Activated naive CD8-positive, alpha-beta T cell treated with anti-CD3 and anti-CD28 coated beads, Interleukin-2, amount 10 ng/mL, durations not matched to agents 7 days and 5 days (primary cell): ENCODE measurements at regions not wholly inside any gene's neighbourhood (a gene's known extent, or its start where the extent isn't known, plus 50 kb on each side); places are given as distances from the start of the nearest gene placed in this dataset.
"Not testable (repeated sequence)": the region's sequence is repeated elsewhere in the genome, so short reads cannot be mapped to it uniquely, and the experiment has no call there.

Experiments
- ATAC-seq: fragments of 150-1000 bp; cut with Tn5 transposase; one replicate; pipeline ENCODE4 v1.10.0; 2021; ENCODE audit warnings: low read depth, moderate library complexity
- POLR2A ChIA-PET: fragments of 350-600 bp; sonication (Branson Sonifier 250); formaldehyde crosslinking; loops from one replicate; lab custom pipeline; 2021; ENCODE audit warnings: antibody characterized with exemption; lab: Charles Lee
- DNase-seq: peaks from one replicate; pipeline ENCODE4 v3.0.0; 2021
- H3K27ac Mint-ChIP-seq: one replicate; pipeline ENCODE4 v1.8.0; 2022; ENCODE audit warnings: mild to moderate bottlenecking, mixed read lengths
- H3K27me3 Mint-ChIP-seq: one replicate; pipeline ENCODE4 v1.8.0; 2022; ENCODE audit warnings: mild to moderate bottlenecking, moderate library complexity, mixed read lengths
- H3K36me3 Mint-ChIP-seq: one replicate; pipeline ENCODE4 v1.8.0; 2021; ENCODE audit warnings: mild to moderate bottlenecking, mixed read lengths
- H3K4me1 Mint-ChIP-seq: one replicate; pipeline ENCODE4 v1.8.0; 2021; ENCODE audit warnings: mixed read lengths
- H3K4me3 Mint-ChIP-seq: one replicate; pipeline ENCODE4 v1.8.0; 2022; ENCODE audit warnings: mild to moderate bottlenecking, moderate library complexity, mixed read lengths
- H3K9me3 Mint-ChIP-seq: one replicate; pipeline ENCODE4 v1.8.0; 2021; ENCODE audit warnings: mixed read lengths

DNA sequence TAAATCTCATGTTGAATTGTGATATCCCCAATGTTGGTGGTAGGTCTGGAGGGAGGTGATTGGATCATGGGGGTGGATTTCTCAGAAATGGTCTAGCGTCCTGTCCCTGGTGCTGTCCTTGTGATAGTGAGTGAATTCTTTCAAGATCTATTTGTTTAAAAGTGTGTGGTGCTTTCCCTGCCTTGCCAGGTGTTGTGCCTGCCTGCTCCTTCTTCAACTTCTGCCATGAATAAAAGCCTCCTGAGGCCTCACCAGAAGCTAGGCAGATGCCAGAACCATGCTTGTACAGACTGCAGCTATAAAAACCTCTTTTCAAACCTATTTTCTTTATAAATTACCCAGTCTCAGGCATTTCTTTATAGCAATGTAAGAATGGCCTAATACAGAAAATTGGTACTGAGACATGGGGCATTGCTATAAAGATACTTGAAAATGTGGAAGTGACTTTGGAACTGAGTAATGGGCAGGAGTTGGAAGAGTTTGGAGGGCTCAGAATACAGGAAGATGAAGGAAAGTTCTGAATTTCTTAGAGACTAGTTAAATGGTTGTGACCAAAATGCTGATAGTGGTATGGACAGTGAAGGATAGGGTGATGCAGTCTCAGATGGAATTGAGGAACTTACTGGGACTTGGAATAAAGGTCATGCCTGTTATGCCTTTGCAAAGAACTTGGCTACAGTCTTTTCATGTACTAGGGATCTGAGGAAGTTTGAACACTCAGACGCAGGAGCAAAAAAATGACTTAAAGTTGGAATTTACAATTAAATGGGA lies 1514.6 kb upstream of the TPTE start:
- ATAC-seq, H3K36me3 Mint-ChIP-seq, H3K4me1 Mint-ChIP-seq, H3K4me3 Mint-ChIP-seq, H3K27me3 Mint-ChIP-seq, H3K27ac Mint-ChIP-seq, POLR2A ChIA-PET, DNase-seq: not testable (repeated sequence)
- peaks cover 23% of the 10 kb centered on the region for H3K9me3 Mint-ChIP-seq

DNA sequence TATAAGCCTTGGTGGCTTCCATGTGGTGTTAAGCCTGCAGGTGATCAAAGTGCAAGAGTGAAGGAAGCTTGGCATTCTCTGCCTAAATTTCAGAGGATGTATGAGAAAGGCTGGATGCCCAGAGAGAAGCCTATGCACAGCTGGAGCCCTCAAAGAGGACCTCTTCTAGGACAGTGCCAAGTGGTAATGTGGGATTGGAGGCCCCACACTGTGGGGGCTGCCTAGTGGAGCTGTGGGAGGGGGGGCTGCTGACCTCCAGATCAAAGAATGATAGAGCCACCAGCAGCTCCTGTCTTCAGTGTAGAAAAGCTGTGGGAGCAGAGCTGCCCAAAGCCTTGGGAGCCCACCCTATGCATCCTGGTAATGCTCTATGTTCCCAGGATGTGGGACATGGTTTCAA lies 1512.7 kb upstream of the TPTE start:
- Mint-ChIP-seq H3K36me3 (no peaks in the 10 kb centered on the region), H3K4me3 (no peak overlapping the region), H3K27me3 (no peaks in the 10 kb centered on the region), H3K4me1 (no peaks in the 10 kb centered on the region), H3K9me3 (peaks cover 16% of the 10 kb centered on the region), H3K27ac (no peak overlapping the region)
- POLR2A ChIA-PET: no interaction called here
- ATAC-seq (no peak), DNase-seq (no peak)

DNA sequence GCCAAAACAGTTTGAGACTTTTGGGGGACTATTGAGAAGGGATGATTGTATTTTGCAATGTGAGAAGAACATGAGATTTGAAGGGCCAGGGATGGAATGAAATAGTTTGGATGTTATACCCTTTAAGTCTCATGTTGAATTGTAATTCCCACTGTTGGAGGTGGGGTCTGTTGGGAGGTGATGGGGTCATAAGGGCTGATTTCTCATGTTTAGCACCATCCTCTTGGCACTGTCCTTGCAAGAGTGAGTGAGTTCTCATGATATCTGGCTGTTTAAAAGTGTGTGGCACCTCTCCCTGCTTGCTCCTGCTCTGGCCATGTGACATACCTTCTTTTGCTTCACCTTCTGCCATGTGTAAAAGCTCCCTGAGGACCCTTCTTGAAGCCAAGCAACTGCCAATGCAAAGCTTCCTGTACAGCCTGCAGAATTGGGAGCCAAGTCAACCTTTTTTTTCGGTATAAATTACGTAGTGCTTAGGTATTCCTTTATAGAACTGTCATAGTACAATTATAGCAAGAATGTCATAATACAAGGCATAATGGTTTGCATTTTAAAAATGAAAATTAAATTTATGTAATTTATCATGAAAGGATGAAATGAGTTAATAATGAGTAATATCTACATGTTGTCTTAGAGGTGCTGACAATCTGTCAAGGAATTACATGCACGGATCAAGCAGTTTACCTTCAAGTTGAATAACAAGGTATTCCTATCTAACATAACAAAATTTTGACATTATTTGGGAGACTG lies 1511.9 kb upstream of the TPTE start:
- H3K27me3 Mint-ChIP-seq, DNase-seq, H3K4me3 Mint-ChIP-seq, H3K36me3 Mint-ChIP-seq, POLR2A ChIA-PET, ATAC-seq, H3K4me1 Mint-ChIP-seq, H3K27ac Mint-ChIP-seq: not testable (repeated sequence)
- peaks cover 15% of the 10 kb centered on the region for H3K9me3 Mint-ChIP-seq

DNA sequence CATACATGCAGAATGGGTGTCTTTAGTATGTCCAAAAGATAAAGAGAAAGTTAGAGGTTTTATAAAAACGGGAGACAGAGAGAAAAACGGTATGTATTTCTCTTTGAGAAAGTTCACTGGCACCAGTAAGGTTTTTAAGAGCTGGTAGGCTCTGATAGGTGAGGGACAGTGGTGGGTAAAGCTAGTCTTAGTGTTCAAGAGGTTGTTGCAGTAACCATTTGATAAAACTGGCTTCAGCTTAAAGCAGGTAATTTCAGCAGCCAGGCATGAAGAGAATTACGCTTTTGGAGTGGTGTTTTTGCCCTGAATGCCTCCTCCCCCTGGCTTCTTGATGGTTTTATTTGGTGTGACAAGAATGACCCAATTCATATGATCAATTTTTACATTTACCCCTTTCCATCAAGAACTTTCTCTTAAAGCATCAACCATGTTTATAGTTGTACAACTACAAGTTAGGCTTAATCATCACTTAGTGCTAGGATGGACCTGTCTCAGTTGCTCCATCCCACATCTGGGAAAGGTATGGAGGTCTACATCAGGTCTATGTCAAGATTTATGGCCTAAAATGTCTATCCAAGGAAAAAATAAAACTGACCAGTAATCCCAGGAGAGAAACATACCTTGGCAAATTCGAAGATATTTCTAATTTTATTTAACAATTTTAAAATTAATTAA lies 1511.1 kb upstream of the TPTE start:
- peaks cover 12% of the 10 kb centered on the region for H3K9me3 Mint-ChIP-seq
- H3K27me3 Mint-ChIP-seq, H3K36me3 Mint-ChIP-seq, DNase-seq, ATAC-seq, H3K4me3 Mint-ChIP-seq, POLR2A ChIA-PET, H3K27ac Mint-ChIP-seq, H3K4me1 Mint-ChIP-seq: not testable (repeated sequence)

DNA sequence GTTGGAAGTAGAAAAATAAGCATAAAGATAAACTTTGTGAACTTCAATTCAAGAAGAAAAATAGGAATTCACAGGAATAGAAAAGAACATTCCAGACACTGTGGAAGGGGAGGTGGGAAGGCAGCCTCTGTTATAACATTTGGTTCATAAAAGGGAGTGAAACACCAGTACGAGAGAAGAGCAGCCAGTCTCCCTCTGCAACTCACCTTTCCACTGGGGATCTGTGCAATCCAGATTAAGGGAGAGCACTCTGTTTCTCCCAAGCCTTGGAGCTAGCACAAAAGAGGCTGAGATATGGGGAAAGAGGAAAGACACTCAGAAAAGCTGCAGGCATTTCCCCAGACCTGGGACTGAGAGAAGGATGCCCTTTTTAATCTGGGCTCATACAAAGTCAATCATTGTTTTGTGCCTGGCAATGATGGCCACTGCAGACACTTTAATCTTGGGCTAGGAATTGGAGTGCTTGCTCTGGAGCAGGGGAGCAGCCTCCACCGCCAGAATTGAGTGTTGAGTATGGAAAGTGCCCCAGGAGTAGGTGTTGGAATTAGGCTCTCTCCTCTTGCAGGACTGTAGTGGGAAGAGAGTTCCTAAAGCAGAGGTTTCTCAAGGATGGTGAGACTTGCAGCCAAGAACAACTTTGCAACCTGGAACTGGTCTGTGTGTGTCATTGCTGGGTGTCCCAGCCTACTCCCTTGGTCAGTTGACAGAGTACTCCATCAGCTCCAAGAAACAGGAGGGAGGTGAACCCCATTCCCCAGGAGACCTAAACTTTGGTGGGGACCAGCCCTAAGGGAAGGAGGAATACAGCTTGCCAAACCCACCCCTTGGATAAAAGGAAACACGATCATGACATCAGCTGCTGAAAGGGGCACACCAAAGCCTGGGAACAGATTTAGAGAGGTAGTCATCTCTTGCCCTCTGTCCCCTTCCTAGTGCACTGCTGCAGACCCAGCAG lies 1510.2 kb upstream of the TPTE start:
- POLR2A ChIA-PET, H3K27me3 Mint-ChIP-seq, ATAC-seq, H3K27ac Mint-ChIP-seq, H3K4me1 Mint-ChIP-seq, H3K36me3 Mint-ChIP-seq, H3K4me3 Mint-ChIP-seq, DNase-seq: not testable (repeated sequence)
- H3K9me3 Mint-ChIP-seq: peaks cover 12% of the 10 kb centered on the region

DNA sequence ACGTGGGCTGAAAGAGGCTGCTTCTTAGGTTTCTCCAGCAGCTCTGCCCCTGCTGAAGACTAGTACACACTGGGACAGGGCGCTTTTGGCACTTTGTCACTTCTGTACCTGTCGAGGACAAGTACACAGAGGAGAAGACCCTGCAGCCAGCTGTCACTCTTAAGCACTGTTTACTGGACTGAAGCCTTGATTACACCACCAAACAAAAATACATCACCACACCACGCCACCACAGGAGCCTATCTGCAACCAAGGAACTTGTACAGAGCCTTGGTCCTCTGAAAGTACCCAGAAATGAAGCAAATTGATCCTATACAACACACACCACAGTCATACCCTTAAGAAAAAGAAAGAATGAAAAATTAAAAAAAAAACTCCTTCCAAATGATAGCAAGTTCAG lies 1509.5 kb upstream of the TPTE start:
- H3K4me1 Mint-ChIP-seq, H3K27ac Mint-ChIP-seq, DNase-seq, H3K27me3 Mint-ChIP-seq, ATAC-seq, H3K4me3 Mint-ChIP-seq, H3K36me3 Mint-ChIP-seq, POLR2A ChIA-PET: not testable (repeated sequence)
- peaks cover 12% of the 10 kb centered on the region for H3K9me3 Mint-ChIP-seq

DNA sequence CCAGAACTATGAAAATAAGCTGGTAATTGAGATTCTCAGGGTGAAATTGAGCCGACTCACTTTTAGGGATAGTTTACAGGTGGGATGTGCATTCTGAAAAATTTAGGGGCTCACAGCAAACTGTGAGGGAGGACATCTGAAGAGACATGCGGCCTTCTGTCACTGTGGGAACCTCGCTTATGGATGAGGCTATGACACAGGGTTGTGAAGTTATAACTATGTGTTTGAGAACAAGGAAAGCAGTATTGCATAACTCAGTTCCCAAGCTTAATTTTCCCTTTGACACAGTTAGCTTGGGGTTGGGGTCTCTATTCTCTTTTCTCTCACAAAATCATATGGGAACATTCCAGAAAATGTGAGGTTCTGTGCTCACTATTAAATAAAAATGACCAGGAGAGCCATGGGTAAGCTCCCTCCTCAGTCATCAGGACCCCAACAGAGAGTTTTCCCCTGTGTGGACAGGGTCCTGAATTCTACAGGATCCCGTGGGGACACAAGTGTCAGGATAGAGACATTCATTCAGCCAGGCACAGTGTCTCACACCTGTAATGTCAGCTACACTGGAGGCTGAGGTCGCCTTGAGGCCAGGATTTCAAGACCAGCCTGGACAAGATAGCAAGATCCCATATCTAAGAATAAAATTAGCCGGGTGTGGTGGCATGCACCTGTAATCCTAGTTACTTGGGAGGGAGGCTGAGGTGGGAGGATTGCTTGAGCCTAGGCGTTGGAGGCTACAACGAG lies 1507.7 kb upstream of the TPTE start:
- POLR2A ChIA-PET, H3K36me3 Mint-ChIP-seq, H3K4me3 Mint-ChIP-seq, H3K4me1 Mint-ChIP-seq, H3K27me3 Mint-ChIP-seq, H3K9me3 Mint-ChIP-seq, H3K27ac Mint-ChIP-seq, DNase-seq, ATAC-seq: not testable (repeated sequence)

DNA sequence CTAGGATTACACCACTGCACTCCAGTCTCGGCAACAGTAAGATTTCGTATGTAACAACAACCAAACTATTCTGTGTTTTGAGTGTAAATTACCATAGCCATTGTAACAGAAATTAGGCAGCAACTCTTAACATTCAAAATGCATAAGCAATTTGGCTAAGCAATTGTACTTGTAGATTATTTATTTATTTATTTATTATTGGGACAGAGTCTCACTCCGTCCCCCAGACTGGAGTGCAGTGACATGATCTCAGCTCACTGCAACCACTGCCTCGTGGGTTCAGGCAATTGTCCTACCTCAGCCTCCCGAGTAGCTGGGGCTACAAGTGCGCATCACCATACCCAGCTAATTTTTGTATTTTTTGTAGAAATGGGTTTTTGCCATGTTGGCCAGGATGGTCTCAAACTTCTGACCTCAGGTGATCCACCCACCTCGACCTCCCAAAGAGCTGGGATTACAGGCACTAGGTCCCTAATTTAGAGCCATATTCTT lies 1507.1 kb upstream of the TPTE start:
- H3K4me3 Mint-ChIP-seq, ATAC-seq, POLR2A ChIA-PET, DNase-seq, H3K9me3 Mint-ChIP-seq, H3K4me1 Mint-ChIP-seq, H3K27me3 Mint-ChIP-seq, H3K36me3 Mint-ChIP-seq, H3K27ac Mint-ChIP-seq: not testable (repeated sequence)

DNA sequence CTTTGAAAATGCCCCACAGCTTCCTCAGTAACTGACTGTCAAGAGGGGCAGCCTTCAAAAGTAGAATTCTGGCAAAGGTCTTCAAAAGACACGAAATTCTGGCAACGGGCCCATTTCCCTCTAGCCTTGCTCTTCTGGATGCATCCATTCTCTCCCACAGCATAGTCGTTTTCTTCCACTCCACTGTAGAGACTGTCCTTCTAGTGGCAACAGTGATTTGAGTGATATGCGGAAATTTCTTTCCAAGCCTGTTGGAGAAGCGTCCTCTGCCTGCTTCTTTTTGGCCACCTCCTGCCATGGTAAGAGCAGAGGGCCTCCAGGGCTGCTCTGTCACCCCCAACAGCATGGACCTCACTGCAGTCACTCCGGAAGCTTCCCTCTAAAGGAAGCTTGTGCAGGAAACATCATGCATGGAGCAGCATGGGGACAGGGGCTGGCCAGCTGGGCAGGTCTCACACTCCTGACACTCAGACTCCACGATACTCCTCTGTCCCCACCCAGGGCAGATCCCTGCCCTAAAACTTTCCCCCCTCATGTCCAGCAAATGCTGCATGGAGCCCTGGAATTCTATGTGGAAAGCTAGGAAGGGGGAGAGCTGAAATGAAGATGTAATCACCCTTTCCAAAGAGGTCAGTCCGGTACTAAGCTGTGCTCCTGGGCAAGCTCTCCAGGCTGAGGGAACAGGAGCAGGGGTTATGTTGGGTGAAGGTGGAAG lies 1505.7 kb upstream of the TPTE start:
- POLR2A ChIA-PET, H3K9me3 Mint-ChIP-seq, DNase-seq, H3K4me1 Mint-ChIP-seq, H3K4me3 Mint-ChIP-seq, ATAC-seq, H3K36me3 Mint-ChIP-seq, H3K27ac Mint-ChIP-seq, H3K27me3 Mint-ChIP-seq: not testable (repeated sequence)

DNA sequence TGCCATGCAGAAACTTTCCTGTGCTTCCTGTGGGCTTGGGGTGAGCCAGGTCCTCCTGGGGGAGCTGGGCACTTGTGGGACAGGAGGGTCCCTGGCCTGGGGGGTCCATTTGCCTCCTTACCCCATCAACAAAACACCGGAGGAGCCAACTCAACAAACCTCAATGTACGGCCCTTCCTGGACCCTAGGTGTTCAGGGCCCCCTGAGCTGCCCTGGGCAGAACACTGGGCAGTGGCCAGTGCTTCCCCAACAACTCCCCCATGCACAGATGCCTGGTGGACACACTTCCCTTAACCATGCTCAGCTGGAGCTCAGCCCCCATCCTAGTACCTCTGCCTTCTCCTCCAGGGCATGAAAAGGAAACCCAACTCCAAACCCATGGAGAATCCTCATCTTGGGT lies 1504.2 kb upstream of the TPTE start:
- H3K36me3 Mint-ChIP-seq, H3K27me3 Mint-ChIP-seq, H3K9me3 Mint-ChIP-seq, H3K4me3 Mint-ChIP-seq, H3K27ac Mint-ChIP-seq, DNase-seq, H3K4me1 Mint-ChIP-seq, POLR2A ChIA-PET, ATAC-seq: not testable (repeated sequence)

DNA sequence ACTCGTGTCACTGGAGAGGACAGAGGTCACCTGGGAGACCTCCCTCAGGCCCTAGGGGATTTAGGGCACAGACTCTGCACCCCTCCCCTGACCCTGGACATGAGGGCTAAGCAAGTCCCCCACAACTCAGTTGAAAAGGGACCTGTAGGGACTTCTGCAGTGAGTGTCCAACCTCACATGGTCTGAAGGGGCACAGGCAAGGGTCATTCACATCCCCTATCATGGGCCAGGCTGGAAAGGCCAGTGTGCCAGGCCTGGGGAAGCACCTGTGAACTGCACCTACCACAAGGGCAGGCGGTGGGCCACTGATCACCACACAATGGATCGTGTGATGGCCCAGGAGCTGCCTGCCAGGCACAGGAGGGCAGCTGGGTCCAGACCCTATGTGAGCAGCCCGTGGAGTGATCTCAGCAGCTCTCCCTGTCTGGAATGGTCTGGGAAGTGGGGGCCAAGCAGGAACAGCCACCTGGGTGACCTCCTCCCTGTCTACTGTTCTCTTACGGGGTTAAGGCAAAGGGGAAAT lies 1502.6 kb upstream of the TPTE start:
- H3K36me3 Mint-ChIP-seq, H3K4me3 Mint-ChIP-seq, H3K27ac Mint-ChIP-seq, ATAC-seq, H3K9me3 Mint-ChIP-seq, DNase-seq, H3K27me3 Mint-ChIP-seq, POLR2A ChIA-PET, H3K4me1 Mint-ChIP-seq: not testable (repeated sequence)
